CD4-positive, alpha-beta T cell treated with Interleukin-17A for 1 hour (primary cell): ENCODE measurements at regions not wholly inside any gene's neighbourhood (a gene's known extent, or its start where the extent isn't known, plus 50 kb on each side); places are given as distances from the start of the nearest gene placed in this dataset.

Source experiments
- DNase-seq: peaks from one replicate; pipeline ENCODE4 v3.0.0-alpha.2; 2020

DNA sequence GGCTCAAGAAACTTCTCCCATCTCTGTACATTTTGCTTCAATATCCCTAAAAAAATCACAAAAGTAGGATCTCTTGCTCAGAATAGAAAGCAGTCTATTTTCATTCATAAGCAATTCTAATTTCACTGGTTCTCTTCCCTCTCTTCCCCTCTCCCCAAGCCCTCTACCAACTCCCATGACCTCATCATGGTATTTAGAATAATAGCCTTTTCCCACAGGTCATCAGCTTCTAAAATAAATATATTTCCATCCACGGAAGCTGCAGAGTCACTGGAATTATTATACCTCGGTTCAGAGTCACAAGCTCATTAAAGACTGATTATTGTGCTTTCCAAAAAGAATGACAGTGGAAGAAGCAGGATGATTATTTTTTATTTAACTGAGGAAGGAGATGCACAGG, 84.2 kb upstream of the ADRA1B start:
- DNase-seq, result no peak

DNA sequence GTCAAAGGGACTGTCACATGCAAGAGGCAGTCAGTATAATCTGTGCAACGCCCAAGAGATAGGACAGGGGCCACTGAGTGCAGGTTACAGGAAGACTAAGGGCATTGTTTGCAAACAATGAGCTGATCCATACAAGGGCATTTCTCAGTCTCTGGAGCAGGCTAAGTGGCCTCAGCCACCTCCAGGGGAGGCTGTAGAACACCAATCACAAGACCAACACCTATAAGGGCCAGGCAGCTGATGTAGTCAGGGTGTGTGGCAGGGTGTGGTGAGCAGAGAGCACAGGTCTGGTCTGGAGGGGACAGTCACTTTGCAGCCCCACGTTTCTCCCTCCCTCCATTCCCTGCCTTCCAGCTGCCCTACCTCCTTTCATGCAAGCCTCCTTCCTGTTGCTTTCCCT, 83.2 kb upstream of the ADRA1B start:
- DNase-seq, result no peak

- DNase-seq, result no peak
These were observed 82.4 kb upstream of the ADRA1B start for GRCh38 chr5:159833846-159834245.

DNA sequence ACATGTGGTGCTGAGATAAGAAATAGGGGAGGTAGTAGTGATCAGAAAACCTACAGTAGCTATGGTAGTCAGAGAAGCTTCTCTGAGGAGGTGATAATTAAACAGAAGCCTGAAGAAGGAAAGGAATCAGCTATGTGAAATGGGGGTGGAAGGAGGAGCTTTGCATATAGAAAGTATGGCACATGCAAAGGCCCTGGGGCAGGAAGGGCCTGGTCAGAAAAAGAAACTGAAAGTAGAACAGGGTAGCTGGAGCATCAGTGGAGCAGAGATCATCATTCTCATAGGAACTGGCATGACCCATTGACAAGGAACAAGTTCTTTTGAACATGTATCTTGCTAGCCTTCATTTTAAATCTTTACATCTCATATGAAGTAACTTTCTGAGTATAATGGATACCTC, 80.7 kb upstream of the ADRA1B start:
- DNase-seq, result no peak

- DNase-seq, result no peak
These were observed 79.6 kb upstream of the ADRA1B start for GRCh38 chr5:159836691-159837090.

DNA sequence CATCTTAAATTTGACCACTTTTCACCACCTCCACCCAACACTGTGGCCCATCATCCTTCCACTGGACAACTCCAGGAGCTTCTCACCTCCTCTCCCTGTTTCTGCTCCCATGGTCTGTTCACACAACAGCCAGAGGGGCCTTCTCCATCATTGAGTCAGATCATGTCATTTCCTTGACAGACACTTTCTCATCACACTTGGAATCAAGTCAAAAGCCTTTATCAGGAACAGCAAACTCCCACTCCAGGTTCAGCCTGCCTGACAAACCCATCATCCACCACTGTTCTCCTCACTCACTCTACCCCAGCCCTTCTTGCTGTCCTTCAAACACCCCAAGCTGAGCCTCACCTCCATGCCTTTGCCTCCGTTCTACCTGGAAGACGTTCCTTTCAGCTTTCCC, 78.4 kb upstream of the ADRA1B start:
- no peak for DNase-seq

- no peak for DNase-seq
These were observed 77.6 kb upstream of the ADRA1B start for GRCh38 chr5:159838551-159839222.

- no peak for DNase-seq
These were observed 71.8 kb upstream of the ADRA1B start for GRCh38 chr5:159844267-159845121.

- DNase-seq, result no peak
These were observed 66.7 kb upstream of the ADRA1B start for GRCh38 chr5:159849437-159850083.

DNA sequence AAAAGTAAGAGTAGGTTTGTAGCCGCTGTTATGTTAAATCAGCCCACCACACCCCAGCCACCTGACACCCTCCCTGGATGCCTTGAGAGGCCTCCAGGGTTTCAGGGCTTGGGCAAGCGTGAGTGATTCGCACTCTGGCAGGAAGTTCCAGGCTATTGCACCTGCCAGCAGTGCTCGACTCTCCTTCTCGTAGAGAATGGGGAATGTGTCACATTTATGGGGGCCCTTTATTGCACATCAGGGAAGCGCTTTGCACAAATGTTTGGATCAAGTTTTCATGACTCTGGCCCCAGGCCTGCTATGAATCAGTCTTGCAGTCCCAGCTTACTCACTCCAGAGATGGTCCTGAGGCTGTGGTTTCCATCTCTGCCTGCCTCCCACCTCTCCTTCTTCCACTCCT, 66.1 kb upstream of the ADRA1B start:
- DNase-seq, result no peak

DNA sequence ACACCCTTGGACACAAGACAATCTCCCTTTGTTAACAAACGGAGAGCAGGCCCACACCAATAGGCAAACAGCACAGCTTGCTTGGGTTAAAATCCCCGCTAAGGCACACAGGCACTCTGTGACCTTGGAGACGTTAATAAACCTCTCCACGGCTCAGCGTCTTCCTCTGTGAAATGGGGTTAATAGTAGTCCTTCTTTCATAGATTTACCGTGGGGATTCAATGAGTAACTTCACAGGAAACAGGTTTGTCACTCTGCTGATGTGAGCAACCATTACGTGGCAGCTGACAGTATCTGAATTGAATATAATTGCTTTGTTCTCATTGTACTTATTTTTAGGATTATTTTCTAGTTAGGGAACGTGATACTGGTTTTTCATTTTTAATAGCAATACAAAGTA, 65.2 kb upstream of the ADRA1B start:
- DNase-seq, result no peak

DNA sequence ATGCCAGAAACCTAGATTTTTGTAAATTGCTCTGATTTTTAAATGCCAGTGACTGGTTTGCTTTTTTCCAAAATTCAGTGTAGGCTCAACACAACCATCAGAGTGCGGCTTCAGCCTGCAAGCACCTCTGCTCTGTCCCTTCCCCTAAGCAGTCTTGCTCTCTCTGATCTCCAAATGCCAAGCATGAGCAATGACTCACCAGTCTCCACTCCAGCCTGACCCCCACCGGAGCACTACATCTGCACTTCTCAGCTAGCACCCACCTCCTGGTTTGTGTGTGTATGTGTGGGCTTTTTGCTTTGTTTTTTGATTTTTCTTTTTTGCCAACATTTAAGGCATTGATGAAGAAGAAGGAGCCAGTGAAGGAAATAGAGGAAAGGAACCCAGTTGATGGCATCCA, 61.4 kb upstream of the ADRA1B start:
- DNase-seq, result no peak

GRCh38 chr5:159855476-159856191, 60.6 kb upstream of the ADRA1B start:
- no peak for DNase-seq

DNA sequence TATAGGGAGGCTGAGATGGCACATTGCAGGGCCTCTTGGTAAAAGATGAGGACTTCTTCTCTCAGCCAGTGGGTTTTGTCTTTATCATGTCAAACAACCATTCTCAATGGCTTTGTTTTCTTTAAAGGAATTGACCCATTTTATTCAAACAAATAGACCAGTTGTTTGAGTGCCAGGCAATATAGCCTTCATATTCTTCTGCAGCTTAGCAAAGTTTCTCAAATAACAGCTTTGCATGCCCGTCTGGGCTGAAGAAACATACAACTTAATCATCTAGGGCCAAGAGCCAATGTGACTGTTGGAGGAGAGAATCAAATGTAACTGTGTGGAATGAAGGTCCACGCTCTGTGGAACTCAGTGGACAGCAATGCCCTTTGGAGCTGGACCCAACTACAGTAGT, 57.4 kb upstream of the ADRA1B start:
- DNase-seq, result no peak

GRCh38 chr5:159861086-159861485, 55.2 kb upstream of the ADRA1B start:
- DNase-seq, result no peak

DNA sequence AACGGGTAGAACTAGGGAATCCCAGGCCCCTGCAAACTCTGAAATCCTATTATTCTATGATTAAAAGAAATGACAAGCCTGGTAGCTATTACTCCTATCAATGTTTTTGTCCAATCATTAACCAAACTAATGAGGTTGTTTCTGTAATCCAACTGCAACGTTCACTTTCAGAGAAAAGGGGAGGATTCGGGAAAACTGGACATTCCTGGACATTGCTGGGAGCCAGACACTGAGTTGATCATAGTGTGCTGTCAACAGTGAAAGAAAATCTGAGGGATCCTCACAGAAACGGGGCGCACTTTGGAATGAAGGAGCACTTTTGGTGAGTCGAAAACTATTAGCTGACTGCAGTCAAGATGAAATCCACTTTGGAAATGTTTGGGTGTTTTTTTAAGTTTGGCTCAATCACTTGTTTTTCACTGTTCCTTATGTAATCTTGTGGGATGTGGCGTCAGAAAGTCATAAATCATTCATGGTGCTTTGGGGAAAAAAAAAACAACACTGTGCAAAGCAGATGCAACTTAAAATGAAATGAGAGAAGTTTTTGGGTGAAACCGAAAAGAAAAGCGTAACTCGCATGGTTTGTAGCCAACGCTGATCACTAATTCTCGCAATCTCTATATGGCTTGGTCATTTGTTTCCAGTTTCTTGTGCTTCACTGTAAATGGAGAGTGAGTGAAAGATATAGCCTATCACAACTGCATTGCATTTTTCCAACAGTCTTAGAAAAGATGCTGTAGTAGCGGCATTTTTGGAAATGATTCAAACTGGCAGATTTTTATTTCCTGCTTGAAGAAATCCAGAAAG, 51.2 kb upstream of the ADRA1B start:
- no peak for DNase-seq

- DNase-seq, result no peak
These were observed 50.2 kb upstream of the ADRA1B start for GRCh38 chr5:159866093-159866492.
